AG10803 (cell line): ENCODE measurements at regions not wholly inside any gene's neighbourhood (a gene's known extent, or its start where the extent isn't known, plus 50 kb on each side); places are given as distances from the start of the nearest gene placed in this dataset.

Experiments used
- DNase-seq: peaks from one replicate; pipeline ENCODE4 v3.0.0; 2010; ENCODE audit warnings: low read depth
- H3K4me3 ChIP-seq: 2 replicates; pipeline ENCODE4 v1.5.1; 2011; ENCODE audit warnings: mild to moderate bottlenecking, low read length, control low read depth
- TF ChIP-seq, protein P1 (sequence below): conservative IDR thresholded peaks from 2 replicates; pipeline ENCODE4 v1.5.1; 2011; ENCODE audit warnings: mild to moderate bottlenecking, low read length, control low read depth, inconsistent platforms

DNA sequence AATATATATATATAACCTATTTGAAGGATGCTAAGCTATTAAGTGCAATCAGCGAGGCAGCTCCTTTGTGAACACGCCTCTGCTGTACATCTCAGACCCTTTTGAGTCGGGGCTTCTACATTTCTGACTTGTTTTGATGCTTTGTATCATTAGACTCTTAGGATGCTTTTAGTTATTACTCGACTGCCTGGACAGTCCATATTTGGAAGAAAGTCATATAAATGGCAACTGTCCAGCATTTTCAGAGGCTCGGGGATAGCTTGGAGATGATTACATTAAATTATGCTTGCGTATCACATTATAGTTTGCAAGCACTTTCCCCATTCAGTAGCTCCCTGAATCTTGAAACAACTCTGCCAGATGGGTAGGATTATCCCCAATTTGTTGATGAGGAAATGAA, 257.9 kb downstream of the PTEN start:
- no peak overlapping the region for H3K4me3 ChIP-seq
- DNase-seq, result no peak
- TF ChIP-seq, protein P1, sequence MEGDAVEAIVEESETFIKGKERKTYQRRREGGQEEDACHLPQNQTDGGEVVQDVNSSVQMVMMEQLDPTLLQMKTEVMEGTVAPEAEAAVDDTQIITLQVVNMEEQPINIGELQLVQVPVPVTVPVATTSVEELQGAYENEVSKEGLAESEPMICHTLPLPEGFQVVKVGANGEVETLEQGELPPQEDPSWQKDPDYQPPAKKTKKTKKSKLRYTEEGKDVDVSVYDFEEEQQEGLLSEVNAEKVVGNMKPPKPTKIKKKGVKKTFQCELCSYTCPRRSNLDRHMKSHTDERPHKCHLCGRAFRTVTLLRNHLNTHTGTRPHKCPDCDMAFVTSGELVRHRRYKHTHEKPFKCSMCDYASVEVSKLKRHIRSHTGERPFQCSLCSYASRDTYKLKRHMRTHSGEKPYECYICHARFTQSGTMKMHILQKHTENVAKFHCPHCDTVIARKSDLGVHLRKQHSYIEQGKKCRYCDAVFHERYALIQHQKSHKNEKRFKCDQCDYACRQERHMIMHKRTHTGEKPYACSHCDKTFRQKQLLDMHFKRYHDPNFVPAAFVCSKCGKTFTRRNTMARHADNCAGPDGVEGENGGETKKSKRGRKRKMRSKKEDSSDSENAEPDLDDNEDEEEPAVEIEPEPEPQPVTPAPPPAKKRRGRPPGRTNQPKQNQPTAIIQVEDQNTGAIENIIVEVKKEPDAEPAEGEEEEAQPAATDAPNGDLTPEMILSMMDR, result no peak

- no peak for DNase-seq
- H3K4me3 ChIP-seq, result no peak overlapping the region
- TF ChIP-seq, protein P1, result no peak
These were observed 258.7 kb downstream of the PTEN start for GRCh38 chr10:88122145-88122544.

DNA sequence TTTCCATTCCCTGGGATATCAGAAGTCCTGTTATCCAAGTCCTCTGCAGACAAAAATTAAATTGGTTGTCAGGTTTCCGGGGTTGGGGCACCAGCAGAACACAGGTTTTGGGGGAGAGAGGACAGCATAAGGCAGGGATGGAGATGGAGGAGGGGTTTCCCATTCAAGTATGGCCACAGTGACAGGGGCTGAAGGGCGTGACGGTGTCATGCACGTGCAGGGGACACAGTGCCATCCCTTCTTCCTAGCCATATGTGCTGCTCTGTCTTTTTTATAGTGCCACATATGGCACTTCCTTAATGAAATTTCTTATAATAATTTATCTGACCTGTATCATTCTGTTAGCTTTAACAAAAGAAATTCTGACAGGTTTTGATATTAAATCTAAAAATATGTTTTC, 259.2 kb downstream of the PTEN start:
- no peak overlapping the region for H3K4me3 ChIP-seq

DNA sequence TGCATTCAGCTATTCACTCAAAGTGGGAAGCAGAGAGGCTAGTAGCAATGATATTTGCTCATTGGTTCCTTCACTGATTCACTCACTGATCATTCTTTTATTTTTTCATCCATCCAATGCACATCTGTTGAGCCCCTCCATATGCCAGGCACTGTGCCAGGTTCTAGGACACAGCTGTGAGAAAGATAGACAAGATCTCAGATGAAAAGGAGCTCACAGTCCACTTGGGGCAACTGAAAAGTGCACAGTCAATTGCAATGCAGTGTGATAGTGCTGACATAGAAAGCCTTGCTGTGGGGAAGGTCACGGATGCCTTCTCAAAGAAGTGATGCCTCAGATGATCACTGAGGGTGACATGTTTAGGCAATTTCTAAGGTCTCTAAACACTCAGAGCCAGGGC, 262.3 kb downstream of the PTEN start:
- DNase-seq, result no peak
- no peak overlapping the region for H3K4me3 ChIP-seq
- TF ChIP-seq, protein P1, result no peak

More for the DNA sequence above, 259.2 kb downstream of the PTEN start:
- TF ChIP-seq, protein P1, result no peak
- no peak for DNase-seq

GRCh38 chr10:88126699-88127098, 263.3 kb downstream of the PTEN start:
- no peak for DNase-seq
- TF ChIP-seq, protein P1, result no peak
- H3K4me3 ChIP-seq, result no peak overlapping the region

- H3K4me3 ChIP-seq, result no peak overlapping the region
- no peak for DNase-seq
- TF ChIP-seq, protein P1, result no peak
These were observed 263.8 kb downstream of the PTEN start for GRCh38 chr10:88127269-88127668.

DNA sequence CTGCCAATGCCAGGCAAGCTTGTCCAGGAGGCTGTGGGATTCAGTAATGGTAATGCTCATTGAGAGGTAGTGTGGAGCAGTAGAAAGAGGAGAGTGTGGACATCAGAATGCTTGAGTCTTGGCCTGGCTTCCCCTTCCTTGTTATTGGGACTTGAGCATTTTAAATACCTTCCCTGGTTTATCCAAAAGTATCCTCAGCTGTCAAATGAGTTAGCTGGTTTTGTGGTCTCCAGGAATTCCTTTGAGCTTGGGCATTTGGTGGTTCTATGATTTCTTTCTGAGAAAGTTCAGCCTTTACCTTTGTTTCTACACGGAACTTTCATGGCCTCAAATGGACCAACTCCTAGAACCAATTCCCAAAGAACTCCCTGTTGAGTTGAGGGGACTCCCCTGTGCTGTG, 264.3 kb downstream of the PTEN start:
- TF ChIP-seq, protein P1, result no peak
- no peak overlapping the region for H3K4me3 ChIP-seq
- DNase-seq, result no peak
